Fibroblast of upper back skin (primary cell): ENCODE measurements at regions not wholly inside any gene's neighbourhood (a gene's known extent, or its start where the extent isn't known, plus 50 kb on each side); places are given as distances from the start of the nearest gene placed in this dataset.

Experiments
- DNase-seq: peaks from one replicate; pipeline ENCODE4 v3.0.0-alpha.2; 2013

DNA sequence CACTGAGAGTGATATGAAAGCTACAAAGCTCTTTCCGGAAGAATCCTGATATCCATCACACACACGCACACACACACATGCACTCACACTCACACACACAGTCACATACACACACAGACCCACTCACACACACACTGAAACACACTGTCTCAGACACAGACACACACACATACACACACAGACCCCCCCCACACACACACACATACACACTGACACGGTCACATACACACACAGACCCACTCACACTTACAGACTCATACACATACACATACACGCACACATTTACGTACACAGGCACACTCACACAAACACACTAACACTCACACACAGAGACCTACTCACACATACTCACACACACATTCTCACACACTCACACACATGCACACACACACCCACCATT, 58.6 kb downstream of the LIG4 start:
- no peak for DNase-seq

GRCh38 chr13:108155185-108156106, 59.9 kb downstream of the LIG4 start:
- DNase-seq: peak; percentile 28

- no peak for DNase-seq
Measured at GRCh38 chr13:108154421-108154858, 60.9 kb downstream of the LIG4 start.

GRCh38 chr13:108146642-108147041, 68.7 kb downstream of the LIG4 start:
- DNase-seq: no peak

DNA sequence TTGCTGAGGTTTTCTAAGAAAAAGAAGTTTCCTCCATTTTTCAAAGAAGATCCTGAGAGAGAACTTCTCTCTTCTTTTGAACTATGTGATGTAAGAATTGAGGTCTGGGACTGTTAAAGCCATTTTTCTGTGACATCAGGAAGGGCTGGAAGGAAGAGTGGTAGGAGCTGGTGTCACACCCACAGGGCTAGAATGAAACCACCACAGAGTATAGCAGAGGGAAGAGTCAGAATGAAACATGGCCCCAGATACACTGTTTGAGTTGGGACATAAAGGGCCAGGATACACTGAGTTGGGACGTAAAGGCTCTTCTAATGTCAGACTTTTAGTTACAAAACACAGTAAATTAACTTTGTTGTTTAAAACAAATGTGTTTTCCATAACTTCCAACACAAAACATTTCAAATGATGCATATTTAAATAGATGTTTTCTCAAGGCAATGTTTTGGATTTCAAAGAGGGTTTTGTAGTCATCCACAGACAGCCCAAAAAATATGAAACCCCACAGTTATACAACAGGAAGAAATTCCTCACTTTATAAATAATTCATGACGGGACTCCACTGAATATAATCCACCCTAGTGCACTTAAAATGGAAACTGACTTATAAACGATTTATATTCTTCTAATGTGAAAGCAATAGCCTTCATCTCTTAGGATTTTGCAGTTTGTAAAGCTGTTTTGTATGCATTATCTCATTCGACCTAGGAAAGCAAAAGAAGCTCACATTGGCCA, 72.5 kb downstream of the LIG4 start:
- DNase-seq: no peak

- DNase-seq: no peak
Measured at GRCh38 chr13:108137176-108137575, 78.2 kb downstream of the LIG4 start.

DNA sequence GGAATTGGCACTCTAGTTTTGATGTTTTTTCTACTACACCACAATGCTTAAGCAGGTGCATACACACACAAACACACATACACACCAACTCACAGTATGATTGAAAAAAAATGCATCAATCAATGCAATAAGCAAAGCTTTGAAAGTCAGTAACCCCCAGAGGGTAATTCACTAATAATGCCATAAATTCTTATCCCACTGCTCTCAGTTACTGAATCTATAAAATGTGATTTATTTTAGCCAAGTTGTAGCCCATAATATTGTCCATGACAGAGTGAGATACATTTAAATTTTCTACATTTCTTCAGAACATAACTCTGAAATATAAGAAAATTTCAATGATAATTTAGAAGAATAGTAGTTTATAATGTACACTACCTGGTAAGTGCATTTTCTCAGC, 87.9 kb downstream of the LIG4 start:
- no peak for DNase-seq

DNA sequence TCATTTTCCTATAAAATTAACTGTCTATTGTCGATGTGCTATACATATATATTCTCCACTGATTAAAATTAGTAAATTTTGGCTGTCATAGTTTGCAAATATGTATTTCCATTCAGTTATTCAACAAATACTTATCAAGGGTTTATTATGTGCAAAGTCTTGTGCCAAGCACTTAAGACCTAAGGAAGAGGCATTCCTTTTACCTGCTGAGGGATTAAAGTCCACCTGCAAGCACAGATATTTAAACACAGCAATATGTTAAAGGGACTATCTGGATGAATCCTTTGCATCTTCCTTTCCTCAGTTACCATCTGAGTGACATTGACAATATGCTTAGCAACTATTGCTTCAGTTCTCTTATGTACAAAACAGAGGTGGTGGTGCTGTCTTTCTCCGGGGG, 89.3 kb downstream of the LIG4 start:
- DNase-seq: no peak

DNA sequence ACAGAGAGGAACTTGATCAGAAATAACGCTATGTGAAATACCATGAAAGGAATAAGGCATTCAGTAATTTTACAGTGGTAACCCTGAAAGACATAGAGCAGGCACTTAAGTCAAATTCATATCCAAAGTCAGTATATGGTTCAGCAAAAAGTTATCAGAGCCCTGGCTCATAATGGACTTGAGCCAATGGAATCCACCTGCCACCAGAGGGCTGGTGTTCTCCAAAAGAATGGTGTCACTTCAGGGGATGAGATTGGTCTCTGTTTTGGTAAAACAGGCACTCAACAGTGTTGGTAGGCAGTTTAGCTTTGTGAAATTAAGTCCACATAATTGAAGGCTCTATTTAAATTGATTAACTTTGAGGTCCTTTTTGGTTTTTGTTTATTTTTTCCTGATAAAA, 93.9 kb downstream of the LIG4 start:
- no peak for DNase-seq

DNA sequence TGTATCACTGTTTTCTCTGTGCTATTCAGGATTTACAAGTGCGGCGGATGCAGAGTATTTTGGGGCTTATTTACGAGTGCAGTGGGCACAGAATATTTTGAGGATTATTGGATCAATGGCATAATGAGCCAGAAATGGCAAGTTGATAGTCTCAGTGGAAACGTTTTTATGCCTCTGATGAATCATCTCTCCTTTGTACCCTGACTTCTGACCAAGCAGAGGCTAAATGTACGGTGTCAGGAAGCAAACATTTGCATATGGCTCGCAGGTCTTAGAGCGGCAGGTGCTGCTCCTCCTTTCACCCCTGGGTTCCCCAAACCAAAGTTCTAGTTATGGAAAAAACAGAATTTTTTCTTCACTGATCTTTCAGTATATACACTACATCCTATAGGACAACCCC, 94.5 kb downstream of the LIG4 start:
- DNase-seq: no peak

- no peak for DNase-seq
Measured at GRCh38 chr13:108120302-108120701, 95.0 kb downstream of the LIG4 start.

GRCh38 chr13:108115738-108116137, 99.6 kb downstream of the LIG4 start:
- DNase-seq: no peak

DNA sequence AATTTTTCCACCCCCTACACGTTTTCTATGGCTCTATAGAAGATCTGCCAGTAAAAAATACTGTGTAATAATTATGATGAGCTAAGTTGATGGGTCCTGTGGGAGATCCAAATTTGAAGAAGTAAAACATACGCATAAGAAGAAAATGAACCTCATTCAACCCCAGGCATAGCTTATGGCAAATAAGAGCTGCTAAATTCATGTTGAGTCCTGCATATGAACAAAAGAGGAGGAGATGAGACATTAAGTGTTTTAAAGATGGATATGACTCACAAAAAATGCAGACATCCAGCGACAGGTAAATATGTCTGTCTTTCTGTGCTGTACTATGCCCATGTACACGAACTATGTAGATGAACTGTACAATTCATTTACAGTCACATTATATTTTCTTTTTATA, 101.9 kb downstream of the LIG4 start:
- no peak for DNase-seq

DNA sequence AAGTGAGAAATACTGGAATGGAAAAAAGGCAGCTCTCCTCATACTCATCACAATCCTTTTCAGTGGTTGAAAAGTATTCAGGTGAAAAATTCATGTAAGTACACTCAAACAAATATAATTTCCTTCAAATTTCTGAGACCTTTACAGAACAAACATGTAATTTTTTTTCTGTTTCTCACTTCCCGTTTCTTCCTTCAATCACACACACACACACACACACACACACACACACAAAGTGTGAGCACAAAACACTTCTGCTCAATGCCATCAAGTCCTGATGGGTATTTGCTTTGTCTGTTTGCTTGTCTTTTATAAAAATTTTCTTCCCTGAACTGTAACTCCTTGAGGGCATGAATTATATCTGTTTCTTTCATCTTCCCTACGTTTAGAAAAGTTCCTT, 110.6 kb downstream of the LIG4 start:
- no peak for DNase-seq

DNA sequence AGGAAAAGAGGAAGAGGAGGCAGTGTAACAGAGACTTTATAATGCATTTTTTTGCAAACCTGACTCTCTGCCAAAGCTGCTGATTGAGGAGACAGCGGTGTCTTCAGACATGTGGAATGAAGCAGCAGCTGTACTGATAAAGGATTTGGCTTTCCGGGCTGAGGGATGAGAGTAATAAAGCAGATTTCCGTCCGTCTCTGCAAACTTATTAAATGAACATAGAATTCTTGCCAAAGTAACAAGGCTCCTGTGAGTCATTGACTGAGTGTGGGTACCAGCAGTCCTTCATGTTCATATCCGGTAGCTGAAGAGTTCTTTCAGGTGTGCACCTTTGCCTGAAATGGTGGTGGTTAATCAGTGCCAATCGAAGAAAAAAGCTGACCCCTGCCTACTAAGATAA, 112.6 kb downstream of the LIG4 start:
- no peak for DNase-seq

DNA sequence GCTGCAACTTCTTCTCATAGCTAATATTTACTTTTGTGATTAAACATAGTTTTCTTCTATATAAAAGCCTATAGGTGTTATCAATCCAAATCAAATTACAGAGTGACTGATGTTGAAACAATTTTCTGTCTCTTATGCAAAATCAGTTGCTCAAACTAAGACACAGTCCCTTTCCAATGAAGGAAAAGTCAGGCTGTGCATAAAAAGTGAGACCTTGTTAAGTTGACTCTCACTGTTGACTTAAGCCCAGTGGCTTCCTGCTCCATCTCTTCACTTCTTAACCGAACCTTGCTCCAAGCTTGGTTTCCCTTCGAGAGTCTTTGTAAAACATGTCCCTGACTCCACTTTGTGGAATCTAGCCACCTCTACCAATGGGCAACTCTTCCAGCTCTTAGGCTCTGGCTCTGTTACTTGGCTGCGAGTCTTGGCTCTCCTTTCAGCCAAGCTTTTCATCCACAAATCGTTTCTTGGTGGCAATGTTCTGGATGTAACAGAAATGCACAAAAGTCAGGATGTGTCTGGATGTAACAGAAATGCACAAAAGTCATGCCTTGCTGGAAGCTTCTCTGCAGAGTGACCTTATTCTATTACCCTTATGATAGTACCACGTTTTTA, 118.9 kb downstream of the LIG4 start:
- DNase-seq: no peak

DNA sequence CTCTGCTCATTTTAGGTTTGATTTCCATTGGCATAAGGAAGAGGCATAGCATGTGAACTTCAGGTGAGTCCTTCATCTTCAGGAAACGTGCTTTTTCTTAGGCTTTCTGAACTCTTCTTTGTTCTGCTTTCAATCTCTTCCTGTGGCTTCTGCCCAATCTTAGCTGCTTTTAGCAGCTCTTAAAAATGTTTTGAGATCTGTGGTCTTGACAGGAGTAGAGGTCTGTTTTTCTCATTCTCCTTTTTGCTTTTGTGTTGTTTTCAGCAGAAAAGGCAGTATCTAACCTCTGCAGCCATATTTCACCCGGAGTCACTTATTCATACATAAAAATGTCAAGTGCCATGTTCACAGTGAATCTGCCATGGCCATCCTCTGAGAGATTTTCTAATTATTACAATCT, 120.3 kb downstream of the LIG4 start:
- DNase-seq: no peak

DNA sequence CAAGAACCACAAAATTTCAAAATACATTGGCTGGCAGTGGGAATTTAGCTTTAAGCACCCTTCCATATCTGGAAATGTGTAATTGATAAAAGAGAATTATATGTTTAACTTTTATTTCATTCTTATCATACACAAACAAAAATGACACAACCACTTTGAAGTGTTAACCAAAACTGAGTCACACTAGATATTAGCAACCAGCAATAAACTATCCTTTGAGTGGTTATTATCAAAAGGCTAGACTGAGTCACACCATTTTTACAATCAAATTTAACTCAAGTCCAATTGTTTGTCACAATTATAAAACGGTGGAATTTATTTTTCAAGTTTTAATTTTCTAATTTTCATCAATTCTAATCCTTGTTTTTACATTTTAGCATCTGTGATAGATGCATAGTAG, 121.7 kb downstream of the LIG4 start:
- DNase-seq: no peak

DNA sequence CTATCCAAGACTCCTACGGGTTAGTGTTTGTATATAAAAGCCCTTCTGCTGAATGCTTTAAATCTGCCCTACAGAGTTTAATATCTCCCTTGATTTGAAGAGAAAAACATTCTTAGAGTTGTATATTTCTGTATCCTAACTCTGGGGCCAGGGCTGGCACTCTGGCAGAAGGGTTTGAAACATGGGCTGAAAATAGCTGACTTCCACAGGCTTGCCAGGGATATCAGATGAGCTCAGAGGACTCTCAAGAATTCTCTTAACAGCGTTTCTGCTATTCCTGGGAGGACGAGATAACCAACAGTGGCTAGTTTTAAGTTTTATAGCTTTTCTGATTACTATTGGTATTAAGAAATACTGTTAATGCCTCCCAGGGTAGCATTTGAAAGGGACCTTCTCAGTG, 127.5 kb downstream of the LIG4 start:
- no peak for DNase-seq

GRCh38 chr13:108086678-108087077, 128.7 kb downstream of the LIG4 start:
- peak; percentile 1 for DNase-seq

GRCh38 chr13:108084840-108085239, 130.5 kb downstream of the LIG4 start:
- no peak for DNase-seq

GRCh38 chr13:108083056-108083455, 132.3 kb downstream of the LIG4 start:
- no peak for DNase-seq

GRCh38 chr13:108082481-108082880, 132.9 kb downstream of the LIG4 start:
- no peak for DNase-seq

- no peak for DNase-seq
Measured at GRCh38 chr13:108077284-108077683, 138.1 kb downstream of the LIG4 start.
